Thyroid gland (tissue), 4 donors: ENCODE measurements at regions not wholly inside any gene's neighbourhood (a gene's known extent, or its start where the extent isn't known, plus 50 kb on each side); places are given as distances from the start of the nearest gene placed in this dataset.

Experiments
- DNase-seq, 2 donors: peaks; one replicate each; pipeline ENCODE4 v3.0.0-alpha.2; 2019
- H3K27ac ChIP-seq, 3 donors: fragments of 200-600 bp; sonication (generic); 1 replicate in 2 of 3; 2 replicates in 1 of 3; pipeline ENCODE4 v1.5.1; 2016 to 2019; ENCODE audit warnings: mild to moderate bottlenecking in 1 of 3, moderate library complexity in 1 of 3
- H3K27me3 ChIP-seq: fragments of 200-600 bp; sonication (generic); one replicate; pipeline ENCODE4 v1.5.1; 2019
- H3K36me3 ChIP-seq, 2 donors: fragments of 200-600 bp; sonication (generic); one replicate each; pipeline ENCODE4 v1.5.1; 2016 to 2019
- H3K4me1 ChIP-seq, 2 donors: fragments of 200-600 bp; sonication (generic); one replicate each; pipeline ENCODE4 v1.5.1; 2017 to 2019
- H3K4me3 ChIP-seq, 3 donors: fragments of 200-600 bp; sonication (generic); replicated peaks in 1 of 3; 1 replicate in 2 of 3; 2 replicates in 1 of 3; pipeline ENCODE4 v1.5.1; 2016; ENCODE audit warnings: mild to moderate bottlenecking in 1 of 3
- H3K9me3 ChIP-seq: fragments of 200-600 bp; sonication (generic); one replicate; pipeline ENCODE4 v1.5.1; 2017
- POLR2A ChIP-seq, 2 donors: fragments of 450-650 bp; IDR thresholded peaks; one replicate each; pipeline ENCODE4 v1.6.1; 2017; ENCODE audit warnings: antibody characterized with exemption in 2 of 2, mild to moderate bottlenecking in 2 of 2, moderate library complexity in 1 of 2
- WGBS, 2 donors: methylation state at CpG; one replicate each; pipeline ENCODE4 v1.1.5; 2017; 5-methylcytosine and 5-hydroxymethylcytosine counted together
- intact Hi-C: fragments of 100-400 bp; cut with DNase I; formaldehyde crosslinking; loops from one replicate; pipeline ENCODE4 v1.15.1; 2023
- TF ChIP-seq, protein P1 (sequence below), 6 experiments: fragments of 200-600 bp in 3 of 6; fragments of 450-650 bp in 3 of 6; sonication (generic) in 3 of 6; IDR thresholded peaks; one replicate each; pipeline ENCODE4 v1.5.1; 2016 to 2019; ENCODE audit warnings: antibody characterized with exemption in 6 of 6, mild to moderate bottlenecking in 2 of 6, inconsistent platforms in 1 of 6, moderate library complexity in 1 of 6

DNA sequence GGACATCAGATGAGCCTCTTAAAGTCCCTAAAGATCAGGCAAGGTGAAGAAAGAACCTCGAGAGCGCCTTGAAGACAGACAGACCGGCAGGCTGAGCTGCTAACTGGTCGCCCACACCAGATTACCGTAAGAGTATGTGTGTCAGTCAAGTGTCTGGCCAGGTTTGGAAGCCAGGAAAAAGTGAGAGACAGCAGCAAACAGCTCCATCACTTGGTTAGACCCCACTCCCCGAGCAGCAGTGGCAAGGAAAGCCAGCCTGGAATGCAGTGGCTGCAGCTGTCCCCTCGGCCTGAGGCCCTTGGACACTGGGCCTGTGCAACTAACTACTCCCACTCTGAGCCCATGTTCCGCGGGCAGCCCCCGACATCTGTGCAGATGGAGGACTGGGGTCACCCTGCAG is 214.1 kb downstream of the DIRAS2 start:
- Histone ChIP-seq H3K4me3 (no peak overlapping the region), H3K36me3 (no peaks in the 10 kb centered on the region), H3K27ac (no peak overlapping the region), H3K27me3 (no peaks in the 10 kb centered on the region), H3K4me1 (peaks cover 15 to 30% of the 10 kb centered on the region in 2 donors), H3K9me3 (no peaks in the 10 kb centered on the region)
- WGBS, 2 donors, result 90 to 93% methylated on average over 10 of the region's 10 CpGs
- TF ChIP-seq POLR2A (IDR thresholded peaks at IDR 0.05), result no peak
- TF ChIP-seq, protein P1, sequence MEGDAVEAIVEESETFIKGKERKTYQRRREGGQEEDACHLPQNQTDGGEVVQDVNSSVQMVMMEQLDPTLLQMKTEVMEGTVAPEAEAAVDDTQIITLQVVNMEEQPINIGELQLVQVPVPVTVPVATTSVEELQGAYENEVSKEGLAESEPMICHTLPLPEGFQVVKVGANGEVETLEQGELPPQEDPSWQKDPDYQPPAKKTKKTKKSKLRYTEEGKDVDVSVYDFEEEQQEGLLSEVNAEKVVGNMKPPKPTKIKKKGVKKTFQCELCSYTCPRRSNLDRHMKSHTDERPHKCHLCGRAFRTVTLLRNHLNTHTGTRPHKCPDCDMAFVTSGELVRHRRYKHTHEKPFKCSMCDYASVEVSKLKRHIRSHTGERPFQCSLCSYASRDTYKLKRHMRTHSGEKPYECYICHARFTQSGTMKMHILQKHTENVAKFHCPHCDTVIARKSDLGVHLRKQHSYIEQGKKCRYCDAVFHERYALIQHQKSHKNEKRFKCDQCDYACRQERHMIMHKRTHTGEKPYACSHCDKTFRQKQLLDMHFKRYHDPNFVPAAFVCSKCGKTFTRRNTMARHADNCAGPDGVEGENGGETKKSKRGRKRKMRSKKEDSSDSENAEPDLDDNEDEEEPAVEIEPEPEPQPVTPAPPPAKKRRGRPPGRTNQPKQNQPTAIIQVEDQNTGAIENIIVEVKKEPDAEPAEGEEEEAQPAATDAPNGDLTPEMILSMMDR (IDR thresholded peaks at IDR 0.05), result no peak
- no peak for DNase-seq
- intact Hi-C loops, result no loop called here

DNA sequence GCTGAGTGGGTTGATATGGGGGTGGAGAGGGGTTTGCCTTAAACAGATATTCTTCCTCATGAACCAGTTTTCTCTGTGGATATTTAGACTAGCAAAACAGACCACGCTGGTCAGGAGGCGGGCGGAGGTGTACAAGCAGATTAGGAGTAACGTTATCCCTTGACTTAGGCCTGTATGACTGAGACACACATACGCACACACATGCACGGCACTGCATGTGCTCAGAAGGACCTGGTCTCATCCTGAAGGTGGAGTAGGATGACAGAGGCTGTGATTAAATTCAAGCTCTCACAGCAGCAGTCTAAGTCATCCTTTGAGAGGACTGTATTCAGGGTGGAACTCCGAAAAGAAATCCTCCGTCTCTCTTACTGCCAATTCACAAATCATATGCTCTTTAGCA is 209.7 kb downstream of the DIRAS2 start:
- intact Hi-C loops, result no loop called here
- no peak overlapping the region for H3K4me3 ChIP-seq

DNA sequence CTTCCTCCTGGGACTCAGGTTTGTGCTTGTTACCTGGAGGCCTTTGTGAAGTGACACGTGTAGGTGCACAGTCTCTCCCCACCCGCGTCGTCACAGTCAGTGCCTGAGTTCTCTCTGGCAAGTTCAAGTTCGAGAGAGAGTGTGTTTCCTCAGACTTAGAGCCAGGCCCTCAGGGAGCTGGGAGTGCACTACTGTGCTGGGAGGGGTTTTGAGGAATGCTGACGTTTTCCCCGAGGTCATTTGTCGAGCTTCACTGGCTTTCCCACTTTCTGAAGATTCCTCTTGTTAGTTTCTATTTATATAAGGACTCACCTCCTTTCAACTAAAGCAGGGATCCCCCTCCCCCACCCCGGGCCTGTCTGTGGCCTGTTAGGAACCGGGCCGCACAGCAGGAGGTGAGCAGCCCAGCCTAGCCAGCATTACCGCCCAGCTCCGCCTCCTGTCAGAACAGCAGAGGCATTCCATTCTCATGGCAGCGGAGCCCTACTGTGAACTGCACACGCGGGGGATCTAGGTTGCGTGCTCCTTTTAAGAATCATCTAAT is 209.2 kb downstream of the DIRAS2 start:
- TF ChIP-seq POLR2A (IDR thresholded peaks at IDR 0.05), result peak in 1 of 2 donors; percentile 93
- TF ChIP-seq, protein P1 (IDR thresholded peaks at IDR 0.05), result peak in 2 of 6 experiments; percentile 24 to 30
- WGBS, 2 donors, result 3 to 5% methylated on average over 16 to 17 of the region's 17 CpGs
- Histone ChIP-seq H3K4me3 (no peak overlapping the region), H3K27ac (peak overlapping the region; percentile 80 to 91 (median 89)), H3K27me3 (no peaks in the 10 kb centered on the region), H3K4me1 (peaks cover 10 to 11% of the 10 kb centered on the region in 2 donors), H3K36me3 (no peaks in the 10 kb centered on the region), H3K9me3 (no peaks in the 10 kb centered on the region)
- peak; percentile 98 to 99 for DNase-seq
- intact Hi-C loops, result no loop called here

More for the DNA sequence above, 209.7 kb downstream of the DIRAS2 start:
- no peak for TF ChIP-seq POLR2A (IDR thresholded peaks at IDR 0.05)
- TF ChIP-seq, protein P1 (IDR thresholded peaks at IDR 0.05), result no peak
- peak; percentile 46 to 49 for DNase-seq
- H3K27me3 ChIP-seq, result no peaks in the 10 kb centered on the region
- H3K36me3 ChIP-seq, result no peaks in the 10 kb centered on the region
- WGBS, 2 donors, result 37 to 59% methylated on average over 8 of the region's 8 CpGs
- H3K4me1 ChIP-seq, result peaks cover 11 to 13% of the 10 kb centered on the region in 2 donors
- H3K27ac ChIP-seq, result peak overlapping the region; percentile 80 to 91 (median 89)
- no peaks in the 10 kb centered on the region for H3K9me3 ChIP-seq

DNA sequence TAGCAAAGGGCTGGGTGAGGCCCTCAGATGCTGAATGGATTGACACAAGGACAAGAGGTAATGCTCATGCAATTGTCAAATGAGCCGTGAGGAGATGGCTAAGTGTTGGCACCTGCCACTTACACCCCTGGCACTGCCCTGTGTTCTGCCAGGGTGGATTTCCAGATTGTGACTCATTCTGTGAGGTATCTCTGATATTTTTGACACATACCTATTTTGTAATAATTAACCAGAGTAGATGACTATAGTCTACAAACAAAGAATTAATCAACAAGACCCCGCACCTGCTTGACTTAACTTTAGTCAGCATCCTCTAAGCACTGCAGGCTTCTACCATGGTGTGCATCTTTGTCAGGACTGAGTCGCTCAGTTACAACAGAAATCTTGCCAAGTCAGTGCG is 200.8 kb downstream of the DIRAS2 start:
- intact Hi-C loops, result no loop called here
- Histone ChIP-seq H3K27ac (no peak overlapping the region), H3K4me3 (no peak overlapping the region), H3K36me3 (no peaks in the 10 kb centered on the region), H3K27me3 (no peaks in the 10 kb centered on the region), H3K9me3 (no peaks in the 10 kb centered on the region), H3K4me1 (no peaks in the 10 kb centered on the region)
- DNase-seq, result no peak
- WGBS, 2 donors, result 78 to 88% methylated on average over 4 of the region's 4 CpGs
- TF ChIP-seq POLR2A (IDR thresholded peaks at IDR 0.05), result no peak
- TF ChIP-seq, protein P1 (IDR thresholded peaks at IDR 0.05), result no peak

DNA sequence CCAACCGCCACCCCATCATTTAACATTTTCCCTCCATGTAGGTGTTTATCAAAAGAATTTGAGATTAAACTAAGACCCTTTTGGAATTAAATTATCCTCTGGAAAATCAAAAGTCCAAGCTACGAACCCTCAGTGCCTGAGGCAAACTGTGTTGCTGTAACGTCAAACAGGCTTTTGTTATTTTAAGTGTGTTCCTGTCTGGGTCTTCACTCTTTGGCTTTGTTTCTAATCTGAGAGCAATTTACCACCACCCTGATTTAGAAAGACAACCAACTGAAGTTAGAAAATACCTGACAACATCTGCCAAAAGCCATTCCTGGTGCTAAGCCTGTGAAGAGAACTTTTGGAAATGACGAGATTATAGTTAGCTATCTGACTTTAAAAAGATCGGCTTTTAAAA is 199.9 kb downstream of the DIRAS2 start:
- no peaks in the 10 kb centered on the region for H3K27me3 ChIP-seq
- H3K4me1 ChIP-seq, result no peaks in the 10 kb centered on the region
- H3K9me3 ChIP-seq, result no peaks in the 10 kb centered on the region
- no peak for TF ChIP-seq POLR2A (IDR thresholded peaks at IDR 0.05)
- TF ChIP-seq, protein P1 (IDR thresholded peaks at IDR 0.05), result no peak
- 52 to 59% methylated on average over 5 of the region's 5 CpGs for WGBS, 2 donors
- H3K27ac ChIP-seq, result no peak overlapping the region
- intact Hi-C loops, result no loop called here
- no peaks in the 10 kb centered on the region for H3K36me3 ChIP-seq
- no peak for DNase-seq
- H3K4me3 ChIP-seq, result no peak overlapping the region
